Duodenal mucosa (tissue), 2 donors: ENCODE measurements at regions not wholly inside any gene's neighbourhood (a gene's known extent, or its start where the extent isn't known, plus 50 kb on each side); places are given as distances from the start of the nearest gene placed in this dataset.
"Not testable (repeated sequence)": the region's sequence is repeated elsewhere in the genome, so short reads cannot be mapped to it uniquely, and the experiment has no call there.

ENCODE experiments used
- H3K27ac ChIP-seq: one replicate; pipeline ENCODE4 v1.7.0; 2013; ENCODE audit warnings: low read depth, low read length
- H3K27me3 ChIP-seq, 2 donors: one replicate each; pipeline ENCODE4 v1.7.0; 2013; ENCODE audit warnings: low read length in 2 of 2, control low read depth in 1 of 2; ENCODE audit not compliant: insufficient read depth in 2 of 2, control insufficient read depth in 1 of 2
- H3K36me3 ChIP-seq, 2 donors: one replicate each; pipeline ENCODE4 v1.7.0; 2013; ENCODE audit warnings: low read length in 2 of 2, control low read depth in 1 of 2; ENCODE audit not compliant: insufficient read depth in 2 of 2, control insufficient read depth in 1 of 2
- H3K4me1 ChIP-seq, 2 donors: one replicate each; pipeline ENCODE4 v1.7.0; 2013; ENCODE audit warnings: low read length in 2 of 2, control low read depth in 1 of 2; ENCODE audit not compliant: insufficient read depth in 2 of 2, control insufficient read depth in 1 of 2
- H3K4me3 ChIP-seq, 2 donors: one replicate each; pipeline ENCODE4 v1.7.0; 2013; ENCODE audit warnings: low read length in 2 of 2, low read depth in 1 of 2
- H3K9ac ChIP-seq, 2 donors: one replicate each; pipeline ENCODE4 v1.7.0; 2013; ENCODE audit warnings: low read length in 2 of 2, low read depth in 1 of 2
- H3K9me3 ChIP-seq, 2 donors: one replicate each; pipeline ENCODE4 v1.7.0; 2013; ENCODE audit warnings: low read length in 2 of 2, control low read depth in 1 of 2; ENCODE audit not compliant: control insufficient read depth in 1 of 2

GRCh38 chr4:64022560-64022959, 386.7 kb downstream of the TECRL start:
- H3K27me3 ChIP-seq = no peaks in the 10 kb centered on the region
- H3K9ac ChIP-seq = no peak overlapping the region
- H3K27ac ChIP-seq = no peak overlapping the region
- no peaks in the 10 kb centered on the region for H3K36me3 ChIP-seq
- H3K4me3 ChIP-seq = no peak overlapping the region
- H3K9me3 ChIP-seq = peaks cover 10 to 14% of the 10 kb centered on the region in 2 donors
- H3K4me1 ChIP-seq = no peaks in the 10 kb centered on the region

- no peaks in the 10 kb centered on the region for H3K4me1 ChIP-seq
- H3K27ac ChIP-seq = no peak overlapping the region
- no peaks in the 10 kb centered on the region for H3K27me3 ChIP-seq
- no peak overlapping the region for H3K9ac ChIP-seq
- no peaks in the 10 kb centered on the region for H3K36me3 ChIP-seq
- H3K4me3 ChIP-seq = no peak overlapping the region
- H3K9me3 ChIP-seq = peaks cover 20 to 23% of the 10 kb centered on the region in 2 donors
Measured at GRCh38 chr4:64016893-64017292, 392.4 kb downstream of the TECRL start.

- no peaks in the 10 kb centered on the region for H3K27me3 ChIP-seq
- H3K27ac ChIP-seq = no peak overlapping the region
- H3K9ac ChIP-seq = no peak overlapping the region
- H3K36me3 ChIP-seq = no peaks in the 10 kb centered on the region
- H3K4me3 ChIP-seq = no peak overlapping the region
- peaks cover 16 to 23% of the 10 kb centered on the region in 2 donors for H3K9me3 ChIP-seq
- no peaks in the 10 kb centered on the region for H3K4me1 ChIP-seq
Measured at GRCh38 chr4:64014647-64015046, 394.6 kb downstream of the TECRL start.

DNA sequence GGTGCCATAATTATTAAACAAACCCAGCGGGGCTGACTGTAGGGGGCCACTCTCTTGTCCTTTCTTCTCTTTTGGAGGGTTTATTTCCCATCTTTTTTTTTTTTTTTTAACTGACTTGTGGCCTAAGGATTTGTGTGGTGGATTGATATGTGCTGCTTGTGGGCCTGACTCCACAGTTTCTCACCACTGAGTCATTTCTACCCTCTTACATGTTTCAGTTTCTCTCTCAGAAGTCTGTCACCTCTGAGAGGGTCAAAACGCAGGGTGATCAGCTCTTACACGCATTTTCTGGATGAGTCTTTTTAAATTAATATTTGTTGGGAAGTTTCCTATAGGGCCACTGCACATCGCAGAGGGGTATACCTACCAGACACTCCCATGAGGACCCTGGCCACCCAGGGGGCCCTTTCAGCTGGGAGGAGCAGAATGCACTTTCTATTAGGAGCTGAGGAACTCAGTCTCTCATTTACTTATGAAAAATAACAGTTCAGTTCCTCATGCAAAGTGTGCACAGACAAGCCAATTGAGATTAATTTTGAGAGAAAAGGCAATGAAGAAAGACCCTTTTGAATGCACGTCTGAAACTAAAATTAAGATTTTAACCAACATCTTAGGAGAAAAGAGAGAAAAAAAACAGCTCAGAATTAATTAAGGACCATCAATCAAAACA, 407.9 kb downstream of the TECRL start:
- Histone ChIP-seq H3K36me3 (no peaks in the 10 kb centered on the region), H3K4me3 (no peak overlapping the region), H3K27me3 (no peaks in the 10 kb centered on the region), H3K4me1 (no peaks in the 10 kb centered on the region), H3K9ac (no peak overlapping the region), H3K9me3 (peaks cover 5% of the 10 kb centered on the region in 2 donors), H3K27ac (no peak overlapping the region)

DNA sequence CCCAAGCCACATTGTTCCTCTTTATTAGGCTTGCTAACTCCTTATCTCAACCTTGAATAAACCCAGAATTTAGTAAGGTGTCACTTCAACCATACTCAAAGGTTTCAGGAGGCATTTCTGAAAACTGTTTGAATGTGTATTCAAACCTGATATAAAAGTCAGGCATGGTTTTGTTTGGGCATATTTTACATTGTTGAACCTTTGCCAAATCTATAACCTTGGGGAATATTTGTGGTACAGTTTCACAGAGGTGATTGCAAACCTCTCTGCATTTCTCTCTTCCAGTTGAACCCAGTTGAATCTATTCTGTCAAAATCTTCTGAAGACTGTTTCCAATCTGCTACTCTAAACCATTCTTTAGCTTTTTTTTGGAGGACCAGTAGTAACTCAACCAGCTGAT, 409.0 kb downstream of the TECRL start:
- peaks cover 5 to 8% of the 10 kb centered on the region in 2 donors for H3K9me3 ChIP-seq
- no peak overlapping the region for H3K27ac ChIP-seq
- no peaks in the 10 kb centered on the region for H3K27me3 ChIP-seq
- no peak overlapping the region for H3K4me3 ChIP-seq
- no peaks in the 10 kb centered on the region for H3K4me1 ChIP-seq
- no peaks in the 10 kb centered on the region for H3K36me3 ChIP-seq
- H3K9ac ChIP-seq = no peak overlapping the region

DNA sequence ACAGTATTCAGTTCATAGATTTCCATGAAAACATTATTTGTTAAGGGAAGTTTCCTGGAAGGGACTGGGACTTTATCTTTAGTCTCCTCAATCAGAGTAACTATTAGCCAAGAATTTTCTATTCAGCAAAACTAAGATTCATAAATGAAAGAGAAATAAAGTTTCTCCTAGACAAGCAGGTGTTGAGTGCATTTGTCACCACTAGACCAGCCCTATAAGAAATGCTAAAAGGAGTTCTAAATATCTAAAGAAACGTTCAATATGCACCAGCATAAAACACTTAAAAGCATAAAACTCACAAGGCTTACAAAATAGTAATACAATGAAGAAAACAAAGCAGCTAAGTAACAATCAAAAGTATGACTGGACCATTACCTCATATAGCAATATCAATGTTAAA, 423.0 kb downstream of the TECRL start:
- Histone ChIP-seq H3K27ac (no peak overlapping the region), H3K36me3 (no peaks in the 10 kb centered on the region), H3K9me3 (peaks cover 7 to 14% of the 10 kb centered on the region in 2 donors), H3K27me3 (no peaks in the 10 kb centered on the region), H3K4me1 (no peaks in the 10 kb centered on the region), H3K9ac (no peak overlapping the region), H3K4me3 (no peak overlapping the region)

DNA sequence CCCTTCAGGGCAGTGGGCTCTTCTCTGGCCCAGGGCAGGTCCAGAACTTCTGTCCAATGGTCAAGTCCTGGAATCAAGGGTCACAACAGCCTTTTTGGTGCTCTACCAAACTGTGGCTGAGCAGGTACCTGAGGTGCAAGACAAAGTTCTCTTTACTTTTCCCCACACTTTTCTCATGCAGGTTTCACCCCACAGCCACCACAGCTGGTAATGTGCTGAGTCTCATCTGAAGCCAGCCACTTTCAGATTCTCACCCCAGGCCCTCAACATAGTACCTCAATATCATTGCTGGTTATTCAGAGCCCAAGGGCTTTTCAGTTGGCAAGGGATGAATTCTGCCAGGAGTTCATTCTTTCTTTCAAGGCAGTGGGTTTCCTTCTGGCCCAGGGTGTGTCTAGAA, 426.0 kb downstream of the TECRL start:
- Histone ChIP-seq H3K27ac (no peak overlapping the region), H3K27me3 (no peaks in the 10 kb centered on the region), H3K4me1 (no peaks in the 10 kb centered on the region), H3K36me3 (no peaks in the 10 kb centered on the region), H3K9ac (no peak overlapping the region), H3K4me3 (no peak overlapping the region), H3K9me3 (peaks cover 7 to 14% of the 10 kb centered on the region in 2 donors)

DNA sequence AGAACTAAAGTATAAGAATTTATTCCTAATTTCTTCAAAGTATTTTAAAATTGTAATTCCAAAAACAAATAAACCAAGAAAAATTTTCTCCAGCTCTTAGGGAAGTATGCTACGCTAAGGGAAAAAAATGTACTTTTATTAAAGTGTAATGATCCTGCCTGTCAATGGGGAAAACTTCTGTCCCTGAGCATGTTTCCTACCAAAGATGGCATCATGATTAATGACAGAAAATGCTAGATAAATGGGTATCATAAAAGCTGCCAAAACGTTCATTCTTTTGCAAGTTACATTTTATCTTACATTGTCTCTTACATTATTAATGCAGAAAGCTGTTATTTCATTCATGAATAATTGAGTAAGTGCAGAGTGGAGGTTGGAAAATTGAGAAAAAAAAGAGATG, 443.4 kb downstream of the TECRL start:
- no peak overlapping the region for H3K4me3 ChIP-seq
- H3K9me3 ChIP-seq = peaks cover 0 to 7% of the 10 kb centered on the region in 2 donors
- H3K36me3 ChIP-seq = no peaks in the 10 kb centered on the region
- no peak overlapping the region for H3K27ac ChIP-seq
- H3K9ac ChIP-seq = no peak overlapping the region
- no peaks in the 10 kb centered on the region for H3K4me1 ChIP-seq
- H3K27me3 ChIP-seq = no peaks in the 10 kb centered on the region

DNA sequence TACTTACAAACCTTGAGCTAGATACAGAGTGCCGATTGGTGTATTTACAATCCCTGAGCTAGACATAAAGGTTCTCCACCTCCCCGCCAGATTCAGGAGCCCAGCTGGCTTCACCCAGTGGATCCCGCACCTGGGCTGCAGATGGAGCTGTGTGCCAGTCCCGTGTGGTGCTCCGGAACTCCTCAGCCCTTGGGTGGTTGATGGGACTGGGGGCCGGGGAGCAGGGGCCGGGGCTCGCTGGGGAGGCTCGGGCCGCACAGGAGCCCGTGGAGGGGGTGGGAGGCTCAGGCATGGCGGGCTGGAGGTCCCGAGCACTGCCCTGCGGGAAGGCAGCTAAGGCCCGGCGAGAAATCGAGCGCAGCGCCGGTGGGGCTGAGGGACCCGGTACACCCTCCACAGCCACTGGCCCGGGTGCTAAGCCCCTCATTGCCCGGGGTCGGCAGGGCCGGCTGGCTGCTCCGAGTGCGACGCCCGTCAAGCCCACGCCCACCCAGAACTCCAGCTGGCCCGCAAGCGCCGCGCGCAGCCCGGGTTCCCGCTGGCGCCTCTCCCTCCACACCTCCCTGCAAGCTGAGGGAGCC, 466.5 kb downstream of the TECRL start:
- H3K4me3 ChIP-seq, H3K27ac ChIP-seq, H3K4me1 ChIP-seq, H3K27me3 ChIP-seq, H3K9me3 ChIP-seq, H3K36me3 ChIP-seq, H3K9ac ChIP-seq: not testable (repeated sequence)

- Histone ChIP-seq H3K9me3 (peaks cover 0 to 7% of the 10 kb centered on the region in 2 donors), H3K4me3 (no peak overlapping the region), H3K27me3 (no peaks in the 10 kb centered on the region), H3K4me1 (no peaks in the 10 kb centered on the region), H3K36me3 (no peaks in the 10 kb centered on the region), H3K9ac (no peak overlapping the region), H3K27ac (no peak overlapping the region)
Measured at GRCh38 chr4:63937961-63938360, 471.3 kb downstream of the TECRL start.
